Gastrocnemius medialis (tissue), 4 donors: ENCODE measurements at regions not wholly inside any gene's neighbourhood (a gene's known extent, or its start where the extent isn't known, plus 50 kb on each side); places are given as distances from the start of the nearest gene placed in this dataset.

Source experiments
- ATAC-seq, 2 donors: fragments of 150-250 bp; one replicate each; pipeline ENCODE4 v1.9.1; 2016
- DNase-seq, 2 donors: peaks; one replicate each; pipeline ENCODE4 v3.0.0-alpha.2; 2019
- H3K27ac ChIP-seq, 4 donors: fragments of 200-600 bp; sonication (generic); 1 replicate in 1 of 4; 2 replicates in 3 of 4; pipeline ENCODE4 v1.5.1; 2016 to 2018; ENCODE audit warnings: mild to moderate bottlenecking in 2 of 4, moderate library complexity in 1 of 4
- H3K27me3 ChIP-seq, 3 donors: fragments of 200-600 bp; sonication (generic) in 2 of 3; 1 replicate in 1 of 3; 2 replicates in 2 of 3; pipeline versions ENCODE4 v1.5.1 to v1.6.0; 2016 to 2019; ENCODE audit warnings: mild to moderate bottlenecking in 1 of 3, moderate library complexity in 1 of 3
- H3K36me3 ChIP-seq, 2 donors: fragments of 200-600 bp; sonication (generic) in 1 of 2; one replicate each; pipeline ENCODE4 v1.5.1; 2017 to 2018
- H3K4me1 ChIP-seq, 2 donors: fragments of 200-600 bp; sonication (generic) in 1 of 2; one replicate each; pipeline ENCODE4 v1.5.1; 2016 to 2017; ENCODE audit warnings: mild to moderate bottlenecking in 2 of 2
- H3K4me3 ChIP-seq, 4 donors: fragments of 200-600 bp; sonication (generic) in 3 of 4; 1 replicate in 1 of 4; 2 replicates in 3 of 4; pipeline ENCODE4 v1.5.1; 2016 to 2019; ENCODE audit warnings: mild to moderate bottlenecking in 2 of 4
- H3K9me3 ChIP-seq, 3 donors: fragments of 200-600 bp; sonication (generic) in 2 of 3; 1 replicate in 1 of 3; 2 replicates in 2 of 3; pipeline ENCODE4 v1.5.1; 2016 to 2019
- CTCF ChIP-seq, 5 experiments: fragments of 450-650 bp in 3 of 5; fragments of 200-600 bp in 2 of 5; sonication (generic) in 2 of 5; IDR thresholded peaks in 4 of 5; conservative IDR thresholded peaks in 1 of 5; 1 replicate in 4 of 5; 2 replicates in 1 of 5; pipeline ENCODE4 v1.5.1; 2016 to 2019; ENCODE audit warnings: antibody characterized with exemption in 5 of 5, mild to moderate bottlenecking in 3 of 5, moderate library complexity in 3 of 5
- POLR2A ChIP-seq, 2 donors: fragments of 450-650 bp; IDR thresholded peaks; one replicate each; pipeline ENCODE4 v1.6.1; 2017; ENCODE audit warnings: antibody characterized with exemption in 2 of 2, mild to moderate bottlenecking in 2 of 2, moderate library complexity in 2 of 2
- in situ Hi-C, 4 donors: fragments of 200-750 bp; cut with MboI; loops; one replicate each; pipeline versions ENCODE4 v1.15.0 to v1.8.0; 2017; ENCODE audit warnings: low sequenced_read_pairs in 4 of 4
- intact Hi-C: fragments of 100-400 bp; cut with DNase I; formaldehyde crosslinking; loops from one replicate; pipeline ENCODE4 v1.15.1; 2023; ENCODE audit warnings: low total_unique reads

GRCh38 chr11:44493383-44493782, 72.1 kb upstream of the CD82 start:
- TF ChIP-seq POLR2A (IDR thresholded peaks at IDR 0.05): no peak
- TF ChIP-seq CTCF (IDR thresholded peaks at IDR 0.05 in 4 of 5, conservative IDR thresholded peaks at IDR 0.05 in 1 of 5): no peak
- Histone ChIP-seq H3K4me3 (no peak overlapping the region), H3K27me3 (no peaks in the 10 kb centered on the region), H3K4me1 (no peaks in the 10 kb centered on the region), H3K27ac (no peak overlapping the region), H3K9me3 (no peaks in the 10 kb centered on the region), H3K36me3 (no peaks in the 10 kb centered on the region)
- in situ Hi-C loops: no loop called here
- intact Hi-C loops: no loop called here
- ATAC-seq: no peak
- DNase-seq: no peak

GRCh38 chr11:44493930-44494329, 71.5 kb upstream of the CD82 start:
- Histone ChIP-seq H3K4me1 (no peaks in the 10 kb centered on the region), H3K27me3 (no peaks in the 10 kb centered on the region), H3K4me3 (no peak overlapping the region), H3K36me3 (no peaks in the 10 kb centered on the region), H3K27ac (no peak overlapping the region), H3K9me3 (no peaks in the 10 kb centered on the region)
- DNase-seq (no peak), ATAC-seq (no peak)
- in situ Hi-C loops: no loop called here
- intact Hi-C loops: no loop called here
- TF ChIP-seq CTCF (IDR thresholded peaks at IDR 0.05 in 4 of 5, conservative IDR thresholded peaks at IDR 0.05 in 1 of 5) (no peak), POLR2A (IDR thresholded peaks at IDR 0.05) (no peak)

GRCh38 chr11:44494785-44495184, 70.7 kb upstream of the CD82 start:
- in situ Hi-C loops: no loop called here
- ATAC-seq: no peak
- intact Hi-C loops: no loop called here
- Histone ChIP-seq H3K27me3 (no peaks in the 10 kb centered on the region), H3K27ac (no peak overlapping the region), H3K36me3 (no peaks in the 10 kb centered on the region), H3K4me3 (no peak overlapping the region), H3K9me3 (no peaks in the 10 kb centered on the region), H3K4me1 (no peaks in the 10 kb centered on the region)
- DNase-seq: no peak
- TF ChIP-seq POLR2A (IDR thresholded peaks at IDR 0.05): no peak
- TF ChIP-seq CTCF (IDR thresholded peaks at IDR 0.05 in 4 of 5, conservative IDR thresholded peaks at IDR 0.05 in 1 of 5): no peak

- intact Hi-C loops (no loop called here), in situ Hi-C loops (no loop called here)
Observed at GRCh38 chr11:44496391-44496790, 69.1 kb upstream of the CD82 start.

More at GRCh38 chr11:44496391-44496790, 69.1 kb upstream of the CD82 start:
- TF ChIP-seq CTCF (IDR thresholded peaks at IDR 0.05 in 4 of 5, conservative IDR thresholded peaks at IDR 0.05 in 1 of 5) (no peak), POLR2A (IDR thresholded peaks at IDR 0.05) (no peak)
- Histone ChIP-seq H3K27me3 (no peaks in the 10 kb centered on the region), H3K27ac (no peak overlapping the region), H3K4me3 (no peak overlapping the region), H3K9me3 (no peaks in the 10 kb centered on the region), H3K36me3 (no peaks in the 10 kb centered on the region), H3K4me1 (no peaks in the 10 kb centered on the region)
- ATAC-seq (no peak), DNase-seq (no peak)
